ENCODE measurements at regions not wholly inside any gene's neighbourhood (a gene's known extent, or its start where the extent isn't known, plus 50 kb on each side); places are given as distances from the start of the nearest gene placed in this dataset. TPM values are rescaled to one million over a fixed set of nuclear protein-coding genes. Genes with fewer than 3 reads are reported as not detected.

DNA sequence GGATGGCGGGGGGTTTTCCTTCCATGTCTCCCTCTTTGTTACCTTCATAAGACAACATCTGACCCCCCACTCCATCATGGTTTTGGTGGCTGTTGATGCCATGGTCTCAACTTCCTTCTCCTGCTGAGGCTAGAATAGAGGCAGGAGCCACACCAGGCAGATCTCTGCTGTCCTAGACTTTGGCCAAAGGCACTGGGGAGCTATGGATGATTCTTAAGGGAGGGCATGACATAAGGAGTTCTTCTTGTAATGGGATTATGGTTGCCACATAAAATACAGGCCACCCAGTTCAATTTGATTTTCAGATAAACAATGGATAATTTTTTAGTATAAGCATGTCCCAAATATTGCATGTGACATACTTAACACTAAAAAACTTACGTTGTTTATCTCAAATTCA lies 52.2 kb upstream of the IER5L start:
- H3K18ac ChIP-seq (ENCODE audit: low read depth in 1 of 2, low read length in 2 of 2), result peak overlapping the region in 1 of 2 experiments; percentile 31

More for the DNA sequence above, 52.2 kb upstream of the IER5L start:
- Histone ChIP-seq H3K14ac (ENCODE audit: low read length in 2 of 2) (peak overlapping the region in 1 of 2 experiments; percentile 11), H3K79me1 (replicated peaks; ENCODE audit: low read length, poor library complexity, severe bottlenecking) (no peaks in the 10 kb centered on the region), H2AK5ac (ENCODE audit: low read length, severe bottlenecking) (no peak overlapping the region), H2BK15ac (ENCODE audit: low read depth, poor library complexity, severe bottlenecking) (no peak overlapping the region), H4K91ac (ENCODE audit: low read length) (peak overlapping the region; percentile 19), H3K9ac (ENCODE audit: low read length) (no peak overlapping the region), H4K8ac (ENCODE audit: low read length) (no peak overlapping the region), H3K36me3 (ENCODE audit: control insufficient read depth in 1 of 2, insufficient read depth in 2 of 2, low read depth in 1 of 2, low read length in 2 of 2) (no peaks in the 10 kb centered on the region), H2BK12ac (ENCODE audit: low read length in 2 of 2) (peak overlapping the region; percentile 44 to 76), H3K27ac (ENCODE audit: low read length, poor library complexity, severe bottlenecking) (no peak overlapping the region), H3K23ac (ENCODE audit: low read length in 2 of 2) (no peak overlapping the region), H3K4me1 (ENCODE audit: control insufficient read depth, insufficient read depth, low read depth, low read length) (peaks cover 9% of the 10 kb centered on the region), H3K4ac (ENCODE audit: low read depth in 1 of 2, low read length in 2 of 2) (no peak overlapping the region), H3K27me3 (ENCODE audit: control insufficient read depth in 1 of 2, insufficient read depth in 1 of 2, low read length in 2 of 2) (no peaks in the 10 kb centered on the region), H3K9me3 (ENCODE audit: control insufficient read depth, low read length) (peaks cover 15% of the 10 kb centered on the region), H2BK5ac (ENCODE audit: low read depth, low read length, poor library complexity, severe bottlenecking) (no peak overlapping the region), H3K4me3 (ENCODE audit: insufficient read depth in 1 of 2, low read depth in 1 of 2, low read length in 2 of 2) (no peak overlapping the region), H3K4me2 (ENCODE audit: low read length, poor library complexity, severe bottlenecking) (no peak overlapping the region), H2AFZ (ENCODE audit: low read depth, low read length) (no peak overlapping the region), H2BK120ac (ENCODE audit: low read depth, low read length) (no peak overlapping the region)
- DNase-seq, result no peak
- 100% methylated on average over 1 of the region's 2 CpGs for WGBS

Small RNA genes lying in the stretch of these regions (small RNA-seq; reads per million reads assigned to genes)
- not detected for gene AL353803.5 (ENCODE audit: low read depth)
- gene RN7SL159P (ENCODE audit: low read depth), result not detected

Measured in mesenchymal stem cell (in vitro differentiated cells and primary cell).